ENCODE measurements at regions not wholly inside any gene's neighbourhood (a gene's known extent, or its start where the extent isn't known, plus 50 kb on each side); places are given as distances from the start of the nearest gene placed in this dataset.
"Not testable (repeated sequence)": the region's sequence is repeated elsewhere in the genome, so short reads cannot be mapped to it uniquely, and the experiment has no call there.

DNA sequence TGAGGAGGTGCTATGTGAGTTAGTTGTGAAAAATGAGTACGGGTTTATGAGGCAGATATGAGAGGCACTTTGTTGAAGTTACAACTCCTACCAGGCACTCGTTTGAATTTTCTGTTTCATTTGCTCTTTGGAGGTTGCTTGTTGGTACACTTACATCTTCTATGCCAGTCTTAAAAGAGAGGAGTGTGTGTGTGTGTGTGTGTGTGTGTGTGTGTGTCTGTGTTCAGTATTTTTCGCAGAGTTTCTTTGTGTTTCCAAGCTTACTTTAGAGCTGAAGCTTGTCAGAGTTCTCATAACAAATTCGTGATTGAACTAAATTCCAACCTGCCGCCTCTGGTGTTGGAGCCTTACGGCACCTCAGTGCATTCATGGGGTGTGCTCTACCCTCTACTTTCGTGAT, 5276.4 kb upstream of the TPTE start:
- not testable (repeated sequence) for H3K4me3 ChIP-seq (ENCODE audit: low read depth, low read length); DNase-seq (ENCODE audit: low read depth)

DNA sequence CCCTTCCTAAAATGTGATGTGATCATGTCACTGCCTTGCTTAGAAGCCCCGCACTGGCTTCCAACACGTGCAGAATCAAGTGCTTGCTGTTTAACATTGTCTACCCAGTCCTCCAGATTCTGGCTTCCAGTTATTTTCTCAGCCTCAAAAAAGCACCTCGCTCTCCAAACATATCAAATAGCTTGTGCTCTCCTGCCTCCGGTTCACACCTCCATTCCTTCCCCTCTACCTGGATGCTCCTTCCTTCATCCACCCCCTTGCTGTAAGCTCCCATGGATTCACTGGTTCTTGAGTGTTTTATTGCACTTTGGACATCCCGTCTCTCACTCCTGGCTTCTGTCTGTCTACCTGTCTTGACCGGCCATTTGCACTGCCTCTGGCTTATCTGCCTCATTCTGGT, 5275.0 kb upstream of the TPTE start:
- H3K4me3 ChIP-seq (ENCODE audit: low read depth, low read length); DNase-seq (ENCODE audit: low read depth): not testable (repeated sequence)

DNA sequence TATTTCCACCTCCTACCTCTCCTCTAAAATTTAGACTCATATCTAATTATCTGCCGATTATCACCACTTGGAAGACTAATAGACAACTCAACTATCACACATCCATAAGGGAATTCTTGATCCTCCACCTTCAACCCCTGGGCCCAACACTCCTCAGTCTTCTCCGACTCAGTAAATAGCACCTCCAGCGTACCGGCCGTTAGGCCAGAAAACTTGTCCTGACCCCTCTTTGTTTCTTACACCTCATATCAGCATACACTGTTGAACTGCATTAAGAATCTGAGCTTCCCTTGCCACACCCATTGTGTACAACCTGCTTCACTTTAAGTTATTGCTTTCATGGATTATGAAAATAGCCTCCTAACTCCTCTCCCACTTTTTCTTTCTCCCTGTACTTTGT, 5274.0 kb upstream of the TPTE start:
- H3K4me3 ChIP-seq (ENCODE audit: low read depth, low read length); DNase-seq (ENCODE audit: low read depth): not testable (repeated sequence)

DNA sequence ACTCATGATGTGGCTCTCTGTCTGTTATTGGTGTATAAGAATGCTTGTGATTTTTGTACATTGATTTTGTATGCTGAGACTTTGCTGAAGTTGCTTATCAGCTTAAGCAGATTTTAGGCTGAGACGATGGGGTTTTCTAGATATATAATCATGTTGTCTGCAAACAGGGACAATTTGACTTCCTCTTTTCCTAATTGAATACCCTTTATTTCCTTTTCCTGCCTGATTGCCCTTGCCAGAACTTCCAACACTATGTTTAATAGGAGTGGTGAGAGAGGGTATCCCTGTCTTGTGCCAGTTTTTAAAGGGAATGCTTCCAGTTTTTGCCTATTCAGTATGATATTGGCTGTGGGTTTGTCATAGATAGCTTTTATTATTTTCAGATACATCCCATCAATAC, 5271.3 kb upstream of the TPTE start:
- not testable (repeated sequence) for H3K4me3 ChIP-seq (ENCODE audit: low read depth, low read length); DNase-seq (ENCODE audit: low read depth)

DNA sequence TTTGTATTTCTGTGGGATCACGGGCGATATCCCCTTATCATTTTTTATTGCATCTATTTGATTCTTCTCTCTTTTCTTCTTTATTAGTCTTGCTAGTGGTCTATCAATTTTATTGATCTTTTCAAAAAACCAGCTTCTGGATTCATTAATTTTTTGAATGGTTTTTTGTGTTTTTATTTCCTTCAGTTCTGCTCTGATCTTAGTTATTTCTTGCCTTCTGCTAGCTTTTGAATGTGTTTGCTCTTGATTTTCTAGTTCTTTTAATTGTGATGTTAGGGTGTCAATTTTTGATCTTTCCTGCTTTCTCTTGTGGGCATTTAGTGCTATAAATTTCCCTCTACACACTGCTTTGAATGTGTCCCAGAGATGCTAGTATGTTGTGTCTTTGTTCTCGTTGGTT, 5270.2 kb upstream of the TPTE start:
- H3K4me3 ChIP-seq (ENCODE audit: low read depth, low read length); DNase-seq (ENCODE audit: low read depth): not testable (repeated sequence)

DNA sequence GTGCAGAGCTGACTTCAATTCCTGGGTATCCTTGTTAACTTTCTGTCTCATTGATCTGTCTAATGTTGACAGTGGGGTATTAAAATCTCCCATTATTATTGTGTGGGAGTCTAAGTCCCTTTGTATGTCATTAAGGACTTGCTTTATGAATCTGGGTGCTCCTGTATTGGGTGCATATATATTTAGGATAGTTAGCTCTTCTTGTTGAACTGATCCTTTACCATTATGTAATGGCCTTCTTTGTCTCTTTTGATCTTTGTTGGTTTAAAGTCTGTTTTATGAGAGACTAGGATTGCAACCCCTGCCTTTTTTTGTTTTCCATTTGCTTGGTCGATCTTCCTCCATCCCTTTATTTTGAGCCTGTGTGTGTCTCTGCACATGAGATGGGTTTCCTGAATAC, 5269.5 kb upstream of the TPTE start:
- H3K4me3 ChIP-seq (ENCODE audit: low read depth, low read length); DNase-seq (ENCODE audit: low read depth): not testable (repeated sequence)

All from choroid plexus epithelial cell (primary cell).